Uterus (tissue), 3 donors: ENCODE measurements at regions not wholly inside any gene's neighbourhood (a gene's known extent, or its start where the extent isn't known, plus 50 kb on each side); places are given as distances from the start of the nearest gene placed in this dataset.

ENCODE experiments used
- DNase-seq, 2 donors: peaks; one replicate each; pipeline ENCODE4 v3.0.0-alpha.2; 2019 to 2020
- H3K27ac ChIP-seq, 2 donors: fragments of 200-600 bp; sonication (generic); 1 replicate in 1 of 2; 2 replicates in 1 of 2; pipeline ENCODE4 v1.5.1; 2016 to 2018
- H3K27me3 ChIP-seq, 2 donors: fragments of 200-600 bp; sonication (generic); one replicate each; pipeline ENCODE4 v1.5.1; 2018 to 2019; ENCODE audit warnings: control low read depth in 1 of 2
- H3K36me3 ChIP-seq, 2 donors: fragments of 200-600 bp; sonication (generic); one replicate each; pipeline ENCODE4 v1.5.1; 2019; ENCODE audit warnings: control low read depth in 1 of 2
- H3K4me1 ChIP-seq, 2 donors: fragments of 200-600 bp; sonication (generic); one replicate each; pipeline ENCODE4 v1.5.1; 2018 to 2019; ENCODE audit warnings: control low read depth in 1 of 2
- H3K4me3 ChIP-seq, 2 donors: fragments of 200-600 bp; sonication (generic); 1 replicate in 1 of 2; 2 replicates in 1 of 2; pipeline ENCODE4 v1.5.1; 2018 to 2019; ENCODE audit warnings: mild to moderate bottlenecking in 1 of 2
- H3K9me3 ChIP-seq, 2 donors: fragments of 200-600 bp; sonication (generic); one replicate each; pipeline ENCODE4 v1.5.1; 2019; ENCODE audit warnings: control low read depth in 1 of 2
- CTCF ChIP-seq, 4 experiments: fragments of 200-600 bp in 2 of 4; fragments of 450-650 bp in 2 of 4; sonication (generic) in 2 of 4; IDR thresholded peaks; one replicate each; pipeline ENCODE4 v1.5.1; 2016 to 2019; ENCODE audit warnings: antibody characterized with exemption in 4 of 4, mild to moderate bottlenecking in 2 of 4, moderate library complexity in 1 of 4
- POLR2A ChIP-seq, 2 donors: fragments of 450-650 bp; IDR thresholded peaks; one replicate each; pipeline ENCODE4 v1.6.1; 2016; ENCODE audit warnings: antibody characterized with exemption in 2 of 2, mild to moderate bottlenecking in 1 of 2, moderate library complexity in 1 of 2
- intact Hi-C: fragments of 100-400 bp; cut with DNase I; formaldehyde crosslinking; loops from one replicate; pipeline ENCODE4 v1.15.1; 2023; ENCODE audit warnings: low total_unique reads
- donor health status: DM: yes; HTN: yes; CAD: no.

- no peak overlapping the region for H3K27ac ChIP-seq
- H3K4me1 ChIP-seq: no peaks in the 10 kb centered on the region
- TF ChIP-seq CTCF (IDR thresholded peaks at IDR 0.05) (no peak), POLR2A (IDR thresholded peaks at IDR 0.05) (no peak)
- no peak overlapping the region for H3K4me3 ChIP-seq
- no peak for DNase-seq
- intact Hi-C loops: no loop called here
- no peaks in the 10 kb centered on the region for H3K27me3 ChIP-seq
- no peaks in the 10 kb centered on the region for H3K36me3 ChIP-seq
- no peaks in the 10 kb centered on the region for H3K9me3 ChIP-seq
Measured at GRCh38 chr14:94857950-94858349, 88.0 kb upstream of the GSC start.

GRCh38 chr14:94853920-94854319, 84.0 kb upstream of the GSC start:
- no peak for DNase-seq
- Histone ChIP-seq H3K4me1 (no peaks in the 10 kb centered on the region), H3K27me3 (no peaks in the 10 kb centered on the region), H3K4me3 (no peak overlapping the region), H3K9me3 (no peaks in the 10 kb centered on the region), H3K36me3 (no peaks in the 10 kb centered on the region), H3K27ac (no peak overlapping the region)
- intact Hi-C loops: no loop called here
- TF ChIP-seq POLR2A (IDR thresholded peaks at IDR 0.05) (no peak), CTCF (IDR thresholded peaks at IDR 0.05) (no peak)

GRCh38 chr14:94850309-94851211, 80.6 kb upstream of the GSC start:
- Histone ChIP-seq H3K9me3 (no peaks in the 10 kb centered on the region), H3K4me3 (no peak overlapping the region), H3K4me1 (no peaks in the 10 kb centered on the region), H3K27ac (no peak overlapping the region), H3K27me3 (no peaks in the 10 kb centered on the region), H3K36me3 (no peaks in the 10 kb centered on the region)
- peak in 1 of 2 donors; percentile 21 for DNase-seq
- intact Hi-C loops: no loop called here
- TF ChIP-seq POLR2A (IDR thresholded peaks at IDR 0.05) (no peak), CTCF (IDR thresholded peaks at IDR 0.05) (no peak)

- Histone ChIP-seq H3K4me1 (no peaks in the 10 kb centered on the region), H3K4me3 (no peak overlapping the region), H3K9me3 (no peaks in the 10 kb centered on the region), H3K36me3 (no peaks in the 10 kb centered on the region), H3K27me3 (no peaks in the 10 kb centered on the region), H3K27ac (no peak overlapping the region)
- TF ChIP-seq CTCF (IDR thresholded peaks at IDR 0.05): no peak
- no peak for TF ChIP-seq POLR2A (IDR thresholded peaks at IDR 0.05)
- intact Hi-C loops: no loop called here
- DNase-seq: no peak
Measured at GRCh38 chr14:94844593-94845152, 74.8 kb upstream of the GSC start.

GRCh38 chr14:94840467-94840866, 70.6 kb upstream of the GSC start:
- Histone ChIP-seq H3K4me1 (no peaks in the 10 kb centered on the region), H3K4me3 (no peak overlapping the region)
- DNase-seq: no peak

More at GRCh38 chr14:94840467-94840866, 70.6 kb upstream of the GSC start:
- Histone ChIP-seq H3K27ac (no peak overlapping the region), H3K9me3 (no peaks in the 10 kb centered on the region), H3K36me3 (no peaks in the 10 kb centered on the region), H3K27me3 (no peaks in the 10 kb centered on the region)
- TF ChIP-seq POLR2A (IDR thresholded peaks at IDR 0.05): no peak
- no peak for TF ChIP-seq CTCF (IDR thresholded peaks at IDR 0.05)
- intact Hi-C loops: no loop called here
